ENCODE measurements at regions not wholly inside any gene's neighbourhood (a gene's known extent, or its start where the extent isn't known, plus 50 kb on each side); places are given as distances from the start of the nearest gene placed in this dataset.

- Mint-ChIP-seq H3K27me3 (no peaks in the 10 kb centered on the region), H3K9me3 (peaks cover 10% of the 10 kb centered on the region), H3K27ac (no peak overlapping the region), H3K4me3 (no peak overlapping the region), H3K36me3 (ENCODE audit: low read depth) (no peaks in the 10 kb centered on the region), H3K4me1 (ENCODE audit: low read depth) (no peaks in the 10 kb centered on the region)
- intact Hi-C loops (cut with micrococcal nuclease): no loop called here
- ATAC-seq (no peak), DNase-seq (no peak)
- ChIA-PET CTCF (no interaction called here), POLR2A (no interaction called here)
- TF ChIP-seq CTCF (IDR thresholded peaks at IDR 0.05): no peak
Observed at GRCh38 chr9:23938908-23939307, 112.9 kb upstream of the ELAVL2 start.

GRCh38 chr9:23934291-23934906, 108.4 kb upstream of the ELAVL2 start:
- Mint-ChIP-seq H3K27ac (no peak overlapping the region), H3K9me3 (peaks cover 3% of the 10 kb centered on the region), H3K36me3 (ENCODE audit: low read depth) (no peaks in the 10 kb centered on the region), H3K27me3 (no peaks in the 10 kb centered on the region), H3K4me1 (ENCODE audit: low read depth) (no peaks in the 10 kb centered on the region), H3K4me3 (no peak overlapping the region)
- DNase-seq: no peak
- TF ChIP-seq CTCF (IDR thresholded peaks at IDR 0.05): no peak
- ChIA-PET CTCF (no interaction called here), POLR2A (no interaction called here)
- intact Hi-C loops (cut with micrococcal nuclease): no loop called here
- ATAC-seq: no peak

- no peak for ATAC-seq
- Mint-ChIP-seq H3K36me3 (ENCODE audit: low read depth) (no peaks in the 10 kb centered on the region), H3K27ac (no peak overlapping the region), H3K9me3 (peaks cover 6% of the 10 kb centered on the region), H3K4me3 (no peak overlapping the region), H3K4me1 (ENCODE audit: low read depth) (no peaks in the 10 kb centered on the region), H3K27me3 (no peaks in the 10 kb centered on the region)
- POLR2A ChIA-PET: no interaction called here
- intact Hi-C loops (cut with micrococcal nuclease): no loop called here
- no peak for DNase-seq
- CTCF ChIA-PET: no interaction called here
- TF ChIP-seq CTCF (IDR thresholded peaks at IDR 0.05): no peak
Observed at GRCh38 chr9:23933348-23933747, 107.3 kb upstream of the ELAVL2 start.

- CTCF ChIA-PET: no interaction called here
- intact Hi-C loops (cut with micrococcal nuclease): no loop called here
- Mint-ChIP-seq H3K4me1 (ENCODE audit: low read depth) (no peaks in the 10 kb centered on the region), H3K27ac (no peak overlapping the region), H3K4me3 (no peak overlapping the region), H3K9me3 (peaks cover 15% of the 10 kb centered on the region), H3K27me3 (no peaks in the 10 kb centered on the region), H3K36me3 (ENCODE audit: low read depth) (no peaks in the 10 kb centered on the region)
- POLR2A ChIA-PET: no interaction called here
- no peak for ATAC-seq
- TF ChIP-seq CTCF (IDR thresholded peaks at IDR 0.05): no peak
- DNase-seq: no peak
Observed at GRCh38 chr9:23926368-23926767, 100.3 kb upstream of the ELAVL2 start.

GRCh38 chr9:23914431-23915003, 88.5 kb upstream of the ELAVL2 start:
- CTCF ChIA-PET: no interaction called here
- POLR2A ChIA-PET: no interaction called here
- no peak overlapping the region for H3K4me3 Mint-ChIP-seq
- intact Hi-C loops (cut with micrococcal nuclease): no loop called here
- TF ChIP-seq CTCF (IDR thresholded peaks at IDR 0.05): no peak
- no peaks in the 10 kb centered on the region for H3K27me3 Mint-ChIP-seq
- H3K9me3 Mint-ChIP-seq: peaks cover 6% of the 10 kb centered on the region
- H3K4me1 Mint-ChIP-seq (ENCODE audit: low read depth): no peaks in the 10 kb centered on the region
- no peaks in the 10 kb centered on the region for H3K36me3 Mint-ChIP-seq (ENCODE audit: low read depth)
- ATAC-seq: no peak
- no peak for DNase-seq
- no peak overlapping the region for H3K27ac Mint-ChIP-seq
